Nephron progenitor cell (in vitro differentiated cells): ENCODE measurements at regions not wholly inside any gene's neighbourhood (a gene's known extent, or its start where the extent isn't known, plus 50 kb on each side); places are given as distances from the start of the nearest gene placed in this dataset.

ENCODE experiments used
- DNase-seq: peaks from one replicate; pipeline ENCODE4 v3.0.0; 2021
- H3K27ac Mint-ChIP-seq: 2 replicates; pipeline ENCODE4 v1.8.0; 2021; ENCODE audit warnings: mild to moderate bottlenecking, moderate library complexity, mixed read lengths
- H3K27me3 Mint-ChIP-seq: 2 replicates; pipeline ENCODE4 v1.8.0; 2021; ENCODE audit warnings: mild to moderate bottlenecking, low read depth, mixed read lengths; ENCODE audit not compliant: poor library complexity
- H3K36me3 Mint-ChIP-seq: 2 replicates; pipeline ENCODE4 v1.8.0; 2021; ENCODE audit warnings: low read depth, mixed read lengths
- H3K4me1 Mint-ChIP-seq: 2 replicates; pipeline ENCODE4 v1.8.0; 2021; ENCODE audit warnings: mixed read lengths
- H3K4me3 Mint-ChIP-seq: 2 replicates; pipeline ENCODE4 v1.8.0; 2021; ENCODE audit warnings: mild to moderate bottlenecking, moderate library complexity, mixed read lengths
- H3K9me3 Mint-ChIP-seq: 2 replicates; pipeline ENCODE4 v1.8.0; 2021; ENCODE audit warnings: mild to moderate bottlenecking, moderate library complexity, mixed read lengths
- CTCF ChIP-seq: fragments of 200-600 bp; sonication (generic); IDR thresholded peaks from 2 replicates; pipeline ENCODE4 v1.5.0; 2021; ENCODE audit warnings: antibody characterized with exemption

GRCh38 chr2:4358837-4359236, 655.5 kb downstream of the DCDC2C start:
- no peak overlapping the region for H3K4me3 Mint-ChIP-seq
- H3K36me3 Mint-ChIP-seq, result no peaks in the 10 kb centered on the region
- H3K4me1 Mint-ChIP-seq, result peaks cover 6% of the 10 kb centered on the region
- no peak for TF ChIP-seq CTCF
- no peak for DNase-seq
- no peaks in the 10 kb centered on the region for H3K9me3 Mint-ChIP-seq
- no peaks in the 10 kb centered on the region for H3K27me3 Mint-ChIP-seq
- H3K27ac Mint-ChIP-seq, result no peak overlapping the region

- peaks cover 24% of the 10 kb centered on the region for H3K9me3 Mint-ChIP-seq
- TF ChIP-seq CTCF, result no peak
Measured at GRCh38 chr2:4368907-4369306, 665.5 kb downstream of the DCDC2C start.

GRCh38 chr2:4369826-4370419, 666.5 kb downstream of the DCDC2C start:
- Mint-ChIP-seq H3K4me1 (no peaks in the 10 kb centered on the region), H3K9me3 (peaks cover 30% of the 10 kb centered on the region), H3K27ac (no peak overlapping the region), H3K4me3 (no peak overlapping the region), H3K36me3 (no peaks in the 10 kb centered on the region), H3K27me3 (peaks cover 3% of the 10 kb centered on the region)
- no peak for TF ChIP-seq CTCF
- DNase-seq, result no peak

More at GRCh38 chr2:4368907-4369306, 665.5 kb downstream of the DCDC2C start:
- Mint-ChIP-seq H3K36me3 (no peaks in the 10 kb centered on the region), H3K27me3 (no peaks in the 10 kb centered on the region), H3K4me1 (no peaks in the 10 kb centered on the region), H3K4me3 (no peak overlapping the region), H3K27ac (no peak overlapping the region)
- no peak for DNase-seq

GRCh38 chr2:4370422-4371090, 667.2 kb downstream of the DCDC2C start:
- no peak overlapping the region for H3K27ac Mint-ChIP-seq
- DNase-seq, result no peak
- H3K27me3 Mint-ChIP-seq, result peaks cover 5% of the 10 kb centered on the region
- no peak overlapping the region for H3K4me3 Mint-ChIP-seq
- no peak for TF ChIP-seq CTCF
- no peaks in the 10 kb centered on the region for H3K36me3 Mint-ChIP-seq
- H3K9me3 Mint-ChIP-seq, result peaks cover 33% of the 10 kb centered on the region
- H3K4me1 Mint-ChIP-seq, result no peaks in the 10 kb centered on the region

GRCh38 chr2:4381049-4381448, 677.7 kb downstream of the DCDC2C start:
- H3K9me3 Mint-ChIP-seq, result peaks cover 3% of the 10 kb centered on the region
- H3K27ac Mint-ChIP-seq, result no peak overlapping the region
- DNase-seq, result no peak
- no peak overlapping the region for H3K4me3 Mint-ChIP-seq
- no peaks in the 10 kb centered on the region for H3K27me3 Mint-ChIP-seq
- H3K36me3 Mint-ChIP-seq, result no peaks in the 10 kb centered on the region
- no peaks in the 10 kb centered on the region for H3K4me1 Mint-ChIP-seq
- no peak for TF ChIP-seq CTCF

- DNase-seq, result no peak
- no peak for TF ChIP-seq CTCF
- no peak overlapping the region for H3K27ac Mint-ChIP-seq
- H3K27me3 Mint-ChIP-seq, result no peaks in the 10 kb centered on the region
- H3K36me3 Mint-ChIP-seq, result no peaks in the 10 kb centered on the region
- no peaks in the 10 kb centered on the region for H3K4me1 Mint-ChIP-seq
- no peak overlapping the region for H3K4me3 Mint-ChIP-seq
- H3K9me3 Mint-ChIP-seq, result no peaks in the 10 kb centered on the region
Measured at GRCh38 chr2:4381773-4382172, 678.4 kb downstream of the DCDC2C start.
